C4-2B (cell line): ENCODE measurements at regions not wholly inside any gene's neighbourhood (a gene's known extent, or its start where the extent isn't known, plus 50 kb on each side); places are given as distances from the start of the nearest gene placed in this dataset.

ENCODE experiments used
- ZFX ChIP-seq: fragments of 450-650 bp; IDR thresholded peaks from 2 replicates; pipeline ENCODE4 v1.6.1; 2017
- TF ChIP-seq, protein P1 (sequence below): fragments of 450-650 bp; conservative IDR thresholded peaks from 2 replicates; pipeline ENCODE4 v1.5.1; 2017; ENCODE audit warnings: mild to moderate bottlenecking

DNA sequence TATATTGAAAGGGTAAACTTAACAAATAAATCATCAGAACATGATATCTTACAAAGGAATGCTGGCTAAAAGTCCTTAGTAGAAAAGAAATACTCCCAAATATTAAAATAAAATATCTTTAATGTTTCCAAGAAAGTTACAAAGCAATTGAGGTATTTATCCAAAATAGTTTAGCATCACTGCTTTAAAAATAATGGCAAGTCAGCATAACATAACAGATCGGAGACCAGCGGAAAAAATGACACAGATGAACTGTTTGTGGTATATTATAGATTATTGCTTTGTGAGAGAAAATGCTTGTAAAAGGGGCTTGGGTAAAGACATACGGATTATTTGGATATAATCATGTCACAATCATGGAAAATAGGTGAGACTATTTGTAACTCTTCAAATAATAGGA, 168.5 kb upstream of the TEX13C start:
- TF ChIP-seq, protein P1, sequence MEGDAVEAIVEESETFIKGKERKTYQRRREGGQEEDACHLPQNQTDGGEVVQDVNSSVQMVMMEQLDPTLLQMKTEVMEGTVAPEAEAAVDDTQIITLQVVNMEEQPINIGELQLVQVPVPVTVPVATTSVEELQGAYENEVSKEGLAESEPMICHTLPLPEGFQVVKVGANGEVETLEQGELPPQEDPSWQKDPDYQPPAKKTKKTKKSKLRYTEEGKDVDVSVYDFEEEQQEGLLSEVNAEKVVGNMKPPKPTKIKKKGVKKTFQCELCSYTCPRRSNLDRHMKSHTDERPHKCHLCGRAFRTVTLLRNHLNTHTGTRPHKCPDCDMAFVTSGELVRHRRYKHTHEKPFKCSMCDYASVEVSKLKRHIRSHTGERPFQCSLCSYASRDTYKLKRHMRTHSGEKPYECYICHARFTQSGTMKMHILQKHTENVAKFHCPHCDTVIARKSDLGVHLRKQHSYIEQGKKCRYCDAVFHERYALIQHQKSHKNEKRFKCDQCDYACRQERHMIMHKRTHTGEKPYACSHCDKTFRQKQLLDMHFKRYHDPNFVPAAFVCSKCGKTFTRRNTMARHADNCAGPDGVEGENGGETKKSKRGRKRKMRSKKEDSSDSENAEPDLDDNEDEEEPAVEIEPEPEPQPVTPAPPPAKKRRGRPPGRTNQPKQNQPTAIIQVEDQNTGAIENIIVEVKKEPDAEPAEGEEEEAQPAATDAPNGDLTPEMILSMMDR, result no peak
- TF ChIP-seq ZFX, result no peak
